KG1 (cell line): ENCODE measurements at regions not wholly inside any gene's neighbourhood (a gene's known extent, or its start where the extent isn't known, plus 50 kb on each side); places are given as distances from the start of the nearest gene placed in this dataset.

Experiments
- DNase-seq: peaks from one replicate; lab custom pipeline; 2025; lab: John Stamatoyannopoulos, UW

- no peak for DNase-seq
These were observed 54.0 kb upstream of the SLC22A11 start for GRCh38 chr11:64501500-64502427.

GRCh38 chr11:64502634-64503033, 53.1 kb upstream of the SLC22A11 start:
- no peak for DNase-seq

GRCh38 chr11:64503186-64503753, 52.5 kb upstream of the SLC22A11 start:
- DNase-seq, result no peak

DNA sequence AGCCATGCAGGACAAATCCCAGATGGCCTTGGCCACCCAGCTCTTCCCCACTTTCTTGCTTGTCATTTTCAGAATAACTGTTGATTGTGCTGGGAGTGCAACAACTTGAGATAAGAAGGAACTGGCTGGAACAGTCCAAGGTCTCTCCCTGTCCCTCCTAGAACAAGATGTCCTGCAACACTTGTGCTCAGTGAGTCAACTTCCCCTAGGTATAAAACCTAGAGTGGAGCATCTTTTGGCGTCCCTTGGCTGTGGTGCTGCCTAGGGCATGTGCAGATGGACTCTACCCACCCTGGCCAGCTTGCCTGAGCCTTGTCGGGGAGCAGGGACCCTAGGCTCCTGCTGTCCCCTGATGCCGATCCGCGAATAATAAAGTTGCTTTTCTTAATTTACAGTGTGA, 50.7 kb upstream of the SLC22A11 start:
- DNase-seq, result no peak
